Ishikawa (cell line): ENCODE measurements at regions not wholly inside any gene's neighbourhood (a gene's known extent, or its start where the extent isn't known, plus 50 kb on each side); places are given as distances from the start of the nearest gene placed in this dataset.

ENCODE experiments used
- CEBPB ChIP-seq: IDR thresholded peaks from 2 replicates; pipeline ENCODE4 v1.6.1; 2012
- CREB1 ChIP-seq: IDR thresholded peaks from 2 replicates; pipeline ENCODE4 v1.6.1; 2012; ENCODE audit warnings: low read depth
- EGR1 ChIP-seq: IDR thresholded peaks from 2 replicates; pipeline ENCODE4 v1.6.1; 2012
- EP300 ChIP-seq: IDR thresholded peaks from 2 replicates; pipeline ENCODE4 v1.6.1; 2012; ENCODE audit warnings: borderline replicate concordance
- FOXM1 ChIP-seq: IDR thresholded peaks from 2 replicates; pipeline ENCODE4 v1.6.1; 2012; ENCODE audit warnings: low read depth, borderline replicate concordance
- NFIC ChIP-seq: IDR thresholded peaks from 2 replicates; pipeline ENCODE4 v1.6.1; 2012
- RAD21 ChIP-seq: IDR thresholded peaks from 2 replicates; pipeline ENCODE4 v1.6.1; 2012; ENCODE audit warnings: low read depth
- TAF1 ChIP-seq: IDR thresholded peaks from 2 replicates; pipeline ENCODE4 v1.6.1; 2012; ENCODE audit warnings: low read depth, mild to moderate bottlenecking
- TCF12 ChIP-seq: IDR thresholded peaks from 2 replicates; pipeline ENCODE4 v1.6.1; 2012; ENCODE audit warnings: low read depth
- TEAD4 ChIP-seq: IDR thresholded peaks from 2 replicates; pipeline ENCODE4 v1.6.1; 2012
- YY1 ChIP-seq: IDR thresholded peaks from 2 replicates; pipeline ENCODE4 v1.6.1; 2012; ENCODE audit warnings: low read depth
- ZBTB7A ChIP-seq: IDR thresholded peaks from 2 replicates; pipeline ENCODE4 v1.6.1; 2012; ENCODE audit warnings: low read depth
- TF ChIP-seq, protein P1 (sequence below): IDR thresholded peaks from 2 replicates; pipeline ENCODE4 v1.6.1; 2012
- TF ChIP-seq, protein P2 (sequence below): IDR thresholded peaks from 2 replicates; pipeline ENCODE4 v1.6.1; 2012
- TF ChIP-seq, protein P3 (sequence below): IDR thresholded peaks from 2 replicates; pipeline ENCODE4 v1.6.1; 2012; ENCODE audit warnings: low read depth, mild to moderate bottlenecking

DNA sequence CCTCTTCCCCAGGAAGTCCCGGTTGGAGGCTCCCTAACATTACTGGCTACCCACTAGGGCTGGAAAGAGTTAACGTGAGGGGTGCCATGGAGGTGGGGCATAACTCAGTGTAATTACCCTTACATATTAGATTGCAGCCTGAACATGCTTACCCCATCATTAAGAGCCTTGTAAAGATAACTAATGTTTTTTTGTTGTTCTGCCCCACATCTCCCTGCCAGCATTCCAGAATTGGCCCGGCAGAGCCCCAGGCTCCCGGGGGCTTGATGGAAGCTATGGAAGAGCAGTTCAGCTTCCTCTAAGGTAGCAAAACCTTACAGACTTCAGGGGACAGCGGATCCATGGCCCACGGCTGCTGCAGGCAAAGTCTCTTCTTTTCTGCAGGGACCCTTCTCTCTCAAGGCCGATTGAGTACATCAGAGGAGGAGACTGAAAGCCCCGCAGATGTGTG is 166.1 kb upstream of the FOXQ1 start:
- no peak for TF ChIP-seq YY1
- TF ChIP-seq, protein P1, sequence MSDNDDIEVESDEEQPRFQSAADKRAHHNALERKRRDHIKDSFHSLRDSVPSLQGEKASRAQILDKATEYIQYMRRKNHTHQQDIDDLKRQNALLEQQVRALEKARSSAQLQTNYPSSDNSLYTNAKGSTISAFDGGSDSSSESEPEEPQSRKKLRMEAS, result no peak
- TF ChIP-seq TEAD4, result no peak
- TF ChIP-seq NFIC, result no peak
- no peak for TF ChIP-seq FOXM1
- no peak for TF ChIP-seq RAD21
- TF ChIP-seq TCF12, result no peak
- no peak for TF ChIP-seq TAF1
- no peak for TF ChIP-seq CREB1
- TF ChIP-seq CEBPB, result no peak
- TF ChIP-seq, protein P2, sequence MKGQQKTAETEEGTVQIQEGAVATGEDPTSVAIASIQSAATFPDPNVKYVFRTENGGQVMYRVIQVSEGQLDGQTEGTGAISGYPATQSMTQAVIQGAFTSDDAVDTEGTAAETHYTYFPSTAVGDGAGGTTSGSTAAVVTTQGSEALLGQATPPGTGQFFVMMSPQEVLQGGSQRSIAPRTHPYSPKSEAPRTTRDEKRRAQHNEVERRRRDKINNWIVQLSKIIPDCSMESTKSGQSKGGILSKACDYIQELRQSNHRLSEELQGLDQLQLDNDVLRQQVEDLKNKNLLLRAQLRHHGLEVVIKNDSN, result no peak
- TF ChIP-seq ZBTB7A, result no peak
- TF ChIP-seq, protein P3, sequence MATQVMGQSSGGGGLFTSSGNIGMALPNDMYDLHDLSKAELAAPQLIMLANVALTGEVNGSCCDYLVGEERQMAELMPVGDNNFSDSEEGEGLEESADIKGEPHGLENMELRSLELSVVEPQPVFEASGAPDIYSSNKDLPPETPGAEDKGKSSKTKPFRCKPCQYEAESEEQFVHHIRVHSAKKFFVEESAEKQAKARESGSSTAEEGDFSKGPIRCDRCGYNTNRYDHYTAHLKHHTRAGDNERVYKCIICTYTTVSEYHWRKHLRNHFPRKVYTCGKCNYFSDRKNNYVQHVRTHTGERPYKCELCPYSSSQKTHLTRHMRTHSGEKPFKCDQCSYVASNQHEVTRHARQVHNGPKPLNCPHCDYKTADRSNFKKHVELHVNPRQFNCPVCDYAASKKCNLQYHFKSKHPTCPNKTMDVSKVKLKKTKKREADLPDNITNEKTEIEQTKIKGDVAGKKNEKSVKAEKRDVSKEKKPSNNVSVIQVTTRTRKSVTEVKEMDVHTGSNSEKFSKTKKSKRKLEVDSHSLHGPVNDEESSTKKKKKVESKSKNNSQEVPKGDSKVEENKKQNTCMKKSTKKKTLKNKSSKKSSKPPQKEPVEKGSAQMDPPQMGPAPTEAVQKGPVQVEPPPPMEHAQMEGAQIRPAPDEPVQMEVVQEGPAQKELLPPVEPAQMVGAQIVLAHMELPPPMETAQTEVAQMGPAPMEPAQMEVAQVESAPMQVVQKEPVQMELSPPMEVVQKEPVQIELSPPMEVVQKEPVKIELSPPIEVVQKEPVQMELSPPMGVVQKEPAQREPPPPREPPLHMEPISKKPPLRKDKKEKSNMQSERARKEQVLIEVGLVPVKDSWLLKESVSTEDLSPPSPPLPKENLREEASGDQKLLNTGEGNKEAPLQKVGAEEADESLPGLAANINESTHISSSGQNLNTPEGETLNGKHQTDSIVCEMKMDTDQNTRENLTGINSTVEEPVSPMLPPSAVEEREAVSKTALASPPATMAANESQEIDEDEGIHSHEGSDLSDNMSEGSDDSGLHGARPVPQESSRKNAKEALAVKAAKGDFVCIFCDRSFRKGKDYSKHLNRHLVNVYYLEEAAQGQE, result no peak
- no peak for TF ChIP-seq EP300
- no peak for TF ChIP-seq EGR1

DNA sequence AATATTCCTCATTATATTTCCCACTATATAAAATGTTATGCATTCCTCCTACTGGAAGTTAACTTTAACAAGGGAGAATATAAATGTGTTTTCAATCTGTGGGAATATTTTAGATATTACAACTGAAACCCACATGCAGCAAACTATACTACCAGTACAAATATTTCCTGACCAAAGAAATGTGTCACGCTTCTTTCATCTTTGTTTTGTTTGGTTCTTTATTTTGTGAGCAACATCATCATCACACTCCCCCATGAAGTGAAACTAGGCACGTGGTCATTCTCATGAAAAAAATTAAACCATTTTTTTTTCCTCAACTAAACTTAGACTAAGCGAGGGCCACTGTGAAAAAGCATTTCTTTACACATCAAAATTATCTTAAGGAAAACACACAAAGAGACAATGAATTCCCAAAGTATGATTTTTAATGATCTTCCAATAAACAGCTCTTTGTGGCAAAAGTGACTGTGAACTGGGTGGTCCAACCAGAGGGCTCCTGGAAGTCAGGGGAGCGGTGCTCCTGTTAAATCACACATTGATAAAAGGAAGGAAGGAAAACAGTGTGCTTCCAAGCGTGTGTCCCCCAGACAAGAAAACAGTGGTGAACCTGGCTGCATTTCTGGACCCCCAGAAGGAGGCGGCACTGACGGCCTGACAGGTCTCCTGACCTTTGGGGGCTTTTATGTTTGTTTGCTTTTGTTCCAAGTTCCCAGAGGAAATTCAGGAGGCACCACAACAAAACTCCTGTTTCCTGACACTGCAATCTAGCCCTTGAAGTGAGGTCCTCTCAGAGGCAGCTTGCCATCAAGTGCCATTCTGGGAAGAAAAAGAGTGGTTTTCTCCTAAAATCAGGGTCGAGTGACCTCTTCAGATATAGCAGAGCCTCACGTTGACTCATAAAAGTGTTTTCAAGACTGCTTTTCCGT is 166.8 kb upstream of the FOXQ1 start:
- TF ChIP-seq TEAD4 (no peak), TAF1 (no peak), CREB1 (no peak), TCF12 (no peak), CEBPB (no peak), RAD21 (no peak), ZBTB7A (no peak), EP300 (no peak), EGR1 (no peak), NFIC (no peak), YY1 (no peak), FOXM1 (no peak)
- TF ChIP-seq, protein P2, result no peak
- TF ChIP-seq, protein P3, result no peak
- TF ChIP-seq, protein P1, result no peak

DNA sequence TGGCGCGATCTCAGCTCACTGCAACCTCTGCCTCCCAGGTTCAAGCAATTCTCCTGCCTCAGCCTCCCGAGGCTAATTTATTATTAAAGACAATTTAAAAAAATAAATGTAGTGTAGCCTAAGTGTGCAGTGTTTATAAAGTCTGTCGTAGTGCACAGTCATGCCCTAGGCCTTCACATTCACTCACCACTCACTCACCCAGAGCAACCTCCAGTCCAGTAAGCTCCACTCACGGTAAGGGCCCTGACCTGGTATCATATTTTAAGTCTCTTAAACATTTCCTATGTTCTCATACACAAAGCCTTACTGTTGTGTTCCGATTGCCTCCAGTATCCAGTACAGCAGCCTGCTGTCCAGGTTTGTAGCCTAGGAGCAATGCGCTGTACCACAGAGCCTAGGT is 168.2 kb upstream of the FOXQ1 start:
- no peak for TF ChIP-seq EGR1
- TF ChIP-seq YY1, result no peak
- TF ChIP-seq NFIC, result no peak
- TF ChIP-seq TEAD4, result no peak
- TF ChIP-seq, protein P3, result no peak
- TF ChIP-seq CEBPB, result no peak
- TF ChIP-seq EP300, result no peak
- TF ChIP-seq TCF12, result no peak
- no peak for TF ChIP-seq TAF1
- TF ChIP-seq ZBTB7A, result no peak
